Liver (tissue), 7 donors: ENCODE measurements at regions not wholly inside any gene's neighbourhood (a gene's known extent, or its start where the extent isn't known, plus 50 kb on each side); places are given as distances from the start of the nearest gene placed in this dataset.

Experiments used
- DNase-seq: peaks from one replicate; pipeline ENCODE4 v3.0.0-alpha.2; 2017; ENCODE audit warnings: low spot score
- H3K27ac ChIP-seq, 2 donors: one replicate each; pipeline ENCODE4 v1.7.0; 2013; ENCODE audit warnings: inconsistent platforms in 2 of 2, low read length in 2 of 2, control low read depth in 1 of 2, low read depth in 1 of 2, mild to moderate bottlenecking in 1 of 2
- H3K27me3 ChIP-seq, 4 donors: one replicate each; pipeline versions ENCODE4 v1.6.1 to v1.7.0; 2013; ENCODE audit warnings: low read length in 3 of 4, inconsistent platforms in 1 of 4, mild to moderate bottlenecking in 1 of 4, moderate library complexity in 1 of 4; ENCODE audit not compliant: control insufficient read depth in 4 of 4, insufficient read depth in 4 of 4
- H3K36me3 ChIP-seq, 4 donors: one replicate each; pipeline versions ENCODE4 v1.6.1 to v1.7.0; 2013; ENCODE audit warnings: low read length in 3 of 4, mild to moderate bottlenecking in 3 of 4, low read depth in 1 of 4, moderate library complexity in 1 of 4; ENCODE audit not compliant: control insufficient read depth in 4 of 4, insufficient read depth in 3 of 4
- H3K4me1 ChIP-seq, 4 donors: one replicate each; pipeline versions ENCODE4 v1.6.1 to v1.7.0; 2013; ENCODE audit warnings: low read length in 3 of 4, mild to moderate bottlenecking in 3 of 4, moderate library complexity in 1 of 4; ENCODE audit not compliant: control insufficient read depth in 4 of 4, insufficient read depth in 4 of 4
- H3K4me3 ChIP-seq, 3 donors: one replicate each; pipeline versions ENCODE4 v1.6.1 to v1.7.0; 2013; ENCODE audit warnings: low read length in 3 of 3, control low read depth in 1 of 3, low read depth in 1 of 3, mild to moderate bottlenecking in 1 of 3
- H3K9ac ChIP-seq, 2 donors: one replicate each; pipeline ENCODE4 v1.7.0; 2013; ENCODE audit warnings: low read length in 2 of 2, mild to moderate bottlenecking in 2 of 2, moderate library complexity in 2 of 2, control low read depth in 1 of 2, low read depth in 1 of 2
- H3K9me3 ChIP-seq, 4 donors: one replicate each; pipeline versions ENCODE4 v1.6.1 to v1.7.0; 2013; ENCODE audit warnings: low read length in 3 of 4; ENCODE audit not compliant: control insufficient read depth in 4 of 4
- EGR1 ChIP-seq, 2 donors: IDR thresholded peaks; 2 replicates each; pipeline ENCODE4 v1.6.1; 2016 to 2018; ENCODE audit warnings: antibody characterized with exemption in 2 of 2, low read depth in 2 of 2
- FOXA1 ChIP-seq: IDR thresholded peaks from 2 replicates; pipeline ENCODE4 v1.6.1; 2016; ENCODE audit warnings: antibody characterized with exemption
- FOXA2 ChIP-seq: IDR thresholded peaks from 2 replicates; pipeline ENCODE4 v1.6.1; 2016; ENCODE audit warnings: antibody characterized with exemption
- GABPA ChIP-seq, 2 donors: IDR thresholded peaks in 1 of 2; conservative IDR thresholded peaks in 1 of 2; 2 replicates each; pipeline ENCODE4 v1.6.1; 2016; ENCODE audit warnings: antibody characterized with exemption in 2 of 2, mild to moderate bottlenecking in 1 of 2, moderate library complexity in 1 of 2
- HNF4A ChIP-seq, 2 donors: conservative IDR thresholded peaks; 2 replicates each; pipeline ENCODE4 v1.6.1; 2016; ENCODE audit warnings: antibody characterized with exemption in 2 of 2, mild to moderate bottlenecking in 2 of 2
- HNF4G ChIP-seq: IDR thresholded peaks from 2 replicates; pipeline ENCODE4 v1.6.1; 2016; ENCODE audit warnings: antibody characterized with exemption
- JUND ChIP-seq, 2 donors: IDR thresholded peaks; 2 replicates each; pipeline ENCODE4 v1.6.1; 2016; ENCODE audit warnings: antibody characterized with exemption in 2 of 2
- NR2F2 ChIP-seq: IDR thresholded peaks from 2 replicates; pipeline ENCODE4 v1.6.1; 2016; ENCODE audit warnings: antibody characterized with exemption
- RAD21 ChIP-seq, 2 donors: IDR thresholded peaks; 2 replicates each; pipeline ENCODE4 v1.6.1; 2016; ENCODE audit warnings: antibody characterized with exemption in 2 of 2, mild to moderate bottlenecking in 2 of 2
- RXRA ChIP-seq, 2 donors: IDR thresholded peaks; 2 replicates each; pipeline ENCODE4 v1.6.1; 2017 to 2018; ENCODE audit warnings: antibody characterized with exemption in 2 of 2, mild to moderate bottlenecking in 1 of 2
- SP1 ChIP-seq: IDR thresholded peaks from 2 replicates; pipeline ENCODE4 v1.6.1; 2018; ENCODE audit warnings: antibody characterized with exemption, mild to moderate bottlenecking
- TAF1 ChIP-seq: conservative IDR thresholded peaks from 2 replicates; pipeline ENCODE4 v1.6.1; 2016; ENCODE audit warnings: antibody characterized with exemption, mild to moderate bottlenecking
- WGBS: extraction: QIAGEN DNeasy Blood & Tissue Kit; methylation state at CpG from one replicate; pipeline ENCODE4 v1.1.7; 2013; 5-methylcytosine and 5-hydroxymethylcytosine counted together
- TF ChIP-seq, protein P1 (sequence below): IDR thresholded peaks from 2 replicates; pipeline ENCODE4 v1.6.1; 2016; ENCODE audit warnings: antibody characterized with exemption
- TF ChIP-seq, protein P2 (sequence below): IDR thresholded peaks from 2 replicates; pipeline ENCODE4 v1.6.1; 2016; ENCODE audit warnings: antibody characterized with exemption
- TF ChIP-seq, protein P3 (sequence below): IDR thresholded peaks from 2 replicates; pipeline ENCODE4 v1.6.1; 2016; ENCODE audit warnings: antibody characterized with exemption, mild to moderate bottlenecking
- TF ChIP-seq, protein P4 (sequence below): IDR thresholded peaks from 2 replicates; pipeline ENCODE4 v1.6.1; 2016; ENCODE audit warnings: antibody characterized with exemption
- donor health status: healthy.
- donor health status: healthy.
- donor health status: healthy.
- donor health status: healthy.

DNA sequence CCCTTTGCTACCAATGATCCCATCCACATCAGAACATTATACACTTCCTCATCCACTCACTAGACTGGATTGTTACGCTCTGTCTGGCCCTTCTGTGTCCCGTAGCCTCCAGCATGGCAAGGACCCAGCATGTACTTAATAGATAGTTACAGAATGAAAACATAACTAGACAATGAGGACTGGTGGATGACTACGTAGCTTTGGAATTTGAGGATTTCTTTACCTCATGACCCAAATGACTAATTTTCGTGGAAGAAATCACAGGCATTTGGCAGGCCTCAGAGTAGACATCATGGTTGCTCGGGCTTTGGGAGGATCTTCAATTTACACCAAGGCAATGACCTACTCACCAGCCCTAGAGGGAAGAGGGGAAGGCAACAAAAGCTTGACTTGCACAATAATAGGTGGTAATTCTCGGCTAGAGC lies 299.8 kb downstream of the TLE1 start:
- TF ChIP-seq, protein P1, sequence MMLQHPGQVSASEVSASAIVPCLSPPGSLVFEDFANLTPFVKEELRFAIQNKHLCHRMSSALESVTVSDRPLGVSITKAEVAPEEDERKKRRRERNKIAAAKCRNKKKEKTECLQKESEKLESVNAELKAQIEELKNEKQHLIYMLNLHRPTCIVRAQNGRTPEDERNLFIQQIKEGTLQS: no peak
- TF ChIP-seq FOXA1: no peak
- no peak for TF ChIP-seq EGR1 (IDR thresholded peaks at IDR 0.05; ENCODE audit: low read depth in 2 of 2)
- peak in 1 of 2 donors; percentile 10 for TF ChIP-seq RXRA (IDR thresholded peaks at IDR 0.05)
- TF ChIP-seq, protein P2, sequence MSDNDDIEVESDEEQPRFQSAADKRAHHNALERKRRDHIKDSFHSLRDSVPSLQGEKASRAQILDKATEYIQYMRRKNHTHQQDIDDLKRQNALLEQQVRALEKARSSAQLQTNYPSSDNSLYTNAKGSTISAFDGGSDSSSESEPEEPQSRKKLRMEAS: no peak
- no peak for TF ChIP-seq HNF4G
- TF ChIP-seq RAD21 (IDR thresholded peaks at IDR 0.05): no peak
- WGBS: 83% methylated on average over 6 of the region's 6 CpGs
- Histone ChIP-seq H3K27ac (no peak overlapping the region), H3K9ac (no peak overlapping the region), H3K4me3 (no peak overlapping the region), H3K36me3 (no peaks in the 10 kb centered on the region), H3K4me1 (peaks cover 0 to 10% (median 7%) of the 10 kb centered on the region in 4 donors), H3K9me3 (no peaks in the 10 kb centered on the region), H3K27me3 (no peaks in the 10 kb centered on the region)
- DNase-seq: no peak

DNA sequence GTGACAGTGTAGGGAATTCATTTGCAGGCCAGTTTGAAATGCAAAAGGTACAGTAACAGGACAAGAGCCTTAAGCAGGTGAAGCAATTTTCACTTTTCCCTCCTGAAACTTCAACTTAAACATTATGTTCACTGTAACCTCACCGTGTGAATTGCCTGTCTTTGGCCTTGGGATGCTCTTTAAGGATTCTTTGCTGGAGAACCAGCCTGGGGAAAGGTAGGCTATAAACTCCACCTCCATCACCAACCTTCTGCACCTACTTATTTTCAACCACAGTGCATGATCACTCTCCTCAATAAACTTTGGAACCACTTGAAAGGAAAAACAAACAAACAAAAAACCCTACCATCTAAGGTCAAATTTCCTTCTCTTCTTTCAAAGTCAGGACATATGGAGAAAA lies 300.5 kb downstream of the TLE1 start:
- H3K4me3 ChIP-seq: no peak overlapping the region
- H3K9me3 ChIP-seq: no peaks in the 10 kb centered on the region
- no peak for DNase-seq
- whole genome bisulfite sequencing: 77% methylated on average over 1 of the region's 1 CpG
- no peak overlapping the region for H3K27ac ChIP-seq
- H3K27me3 ChIP-seq: no peaks in the 10 kb centered on the region
- H3K36me3 ChIP-seq: no peaks in the 10 kb centered on the region
- TF ChIP-seq FOXA2: no peak
- TF ChIP-seq EGR1 (IDR thresholded peaks at IDR 0.05; ENCODE audit: low read depth in 2 of 2): no peak
- TF ChIP-seq, protein P1: no peak
- no peak for TF ChIP-seq RAD21 (IDR thresholded peaks at IDR 0.05)
- H3K4me1 ChIP-seq: peaks cover 0 to 7% (median 6%) of the 10 kb centered on the region in 4 donors
- no peak overlapping the region for H3K9ac ChIP-seq

DNA sequence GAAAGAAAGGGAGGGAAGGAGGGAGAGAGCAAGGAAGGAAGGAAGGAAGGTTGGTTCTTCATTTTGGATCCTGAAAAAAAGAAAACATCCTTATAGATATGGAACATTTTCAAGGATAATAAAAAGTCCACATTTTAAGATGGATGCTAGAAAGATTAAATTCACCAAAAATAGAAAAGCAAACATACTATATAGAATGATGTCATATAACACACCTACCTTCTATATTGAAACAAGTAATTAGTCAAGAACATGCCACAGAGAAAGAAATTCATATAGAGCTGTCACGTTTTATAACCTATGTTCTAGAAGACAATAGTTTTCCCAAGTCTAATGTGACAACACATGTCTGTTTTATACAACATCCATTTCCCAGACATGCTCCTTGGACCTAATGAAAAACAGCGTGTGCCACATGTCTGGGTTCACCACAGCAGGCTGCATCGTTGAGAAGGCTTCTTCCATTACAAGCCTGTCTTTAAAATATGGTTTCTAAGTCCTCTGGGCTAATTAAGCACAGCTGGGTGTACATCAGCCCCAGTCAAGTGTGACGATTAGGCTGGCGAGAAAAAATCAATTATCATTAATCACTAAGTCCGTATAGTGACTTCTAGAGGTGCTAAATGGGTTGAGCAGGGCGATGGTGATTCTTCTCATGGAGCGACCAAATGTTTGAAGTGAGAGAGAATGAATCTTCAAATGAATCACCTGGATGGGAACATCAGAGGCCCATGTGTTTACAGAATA lies 301.8 kb downstream of the TLE1 start:
- 92% methylated on average over 8 of the region's 8 CpGs for WGBS
- Histone ChIP-seq H3K27ac (no peak overlapping the region), H3K4me1 (peaks cover 0 to 2% (median 1%) of the 10 kb centered on the region in 4 donors), H3K36me3 (no peaks in the 10 kb centered on the region), H3K9me3 (no peaks in the 10 kb centered on the region), H3K9ac (no peak overlapping the region), H3K4me3 (no peak overlapping the region), H3K27me3 (no peaks in the 10 kb centered on the region)
- no peak for DNase-seq
- TF ChIP-seq FOXA1 (no peak), NR2F2 (no peak), FOXA2 (no peak), JUND (IDR thresholded peaks at IDR 0.05) (no peak)

DNA sequence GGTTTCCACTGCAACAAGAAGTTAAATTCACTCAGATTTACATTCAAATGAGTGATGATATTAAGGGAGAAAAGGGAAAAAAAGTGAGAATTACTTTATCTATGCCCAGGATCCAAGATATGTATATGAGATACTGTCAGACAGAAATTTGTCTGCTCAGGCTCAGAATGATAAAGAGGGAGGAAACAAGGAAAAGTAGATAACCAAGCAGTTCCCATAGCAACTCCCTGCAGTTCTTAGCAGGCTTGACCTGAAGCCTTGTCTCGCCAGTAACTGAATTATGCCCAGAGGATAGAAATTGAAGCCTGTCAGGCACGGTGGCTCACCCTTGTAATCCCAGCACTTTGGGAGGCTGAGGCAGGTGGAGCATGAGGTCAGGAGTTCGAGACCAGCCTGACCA lies 304.4 kb downstream of the TLE1 start:
- H3K4me3 ChIP-seq: no peak overlapping the region
- H3K9me3 ChIP-seq: no peaks in the 10 kb centered on the region
- H3K4me1 ChIP-seq: peaks cover 0 to 2% (median 1%) of the 10 kb centered on the region in 4 donors
- no peak overlapping the region for H3K27ac ChIP-seq
- DNase-seq: no peak
- no peaks in the 10 kb centered on the region for H3K27me3 ChIP-seq
- H3K36me3 ChIP-seq: no peaks in the 10 kb centered on the region
- no peak overlapping the region for H3K9ac ChIP-seq
- 83% methylated on average over 3 of the region's 3 CpGs for WGBS
- TF ChIP-seq EGR1 (IDR thresholded peaks at IDR 0.05; ENCODE audit: low read depth in 2 of 2) (no peak), RAD21 (IDR thresholded peaks at IDR 0.05) (no peak), NR2F2 (no peak), FOXA1 (no peak), SP1 (no peak), JUND (IDR thresholded peaks at IDR 0.05) (no peak), TAF1 (no peak), GABPA (IDR thresholded peaks at IDR 0.05 in 1 of 2, conservative IDR thresholded peaks at IDR 0.05 in 1 of 2) (no peak), HNF4A (conservative IDR thresholded peaks at IDR 0.05) (no peak), RXRA (IDR thresholded peaks at IDR 0.05) (no peak)
- TF ChIP-seq, protein P3, sequence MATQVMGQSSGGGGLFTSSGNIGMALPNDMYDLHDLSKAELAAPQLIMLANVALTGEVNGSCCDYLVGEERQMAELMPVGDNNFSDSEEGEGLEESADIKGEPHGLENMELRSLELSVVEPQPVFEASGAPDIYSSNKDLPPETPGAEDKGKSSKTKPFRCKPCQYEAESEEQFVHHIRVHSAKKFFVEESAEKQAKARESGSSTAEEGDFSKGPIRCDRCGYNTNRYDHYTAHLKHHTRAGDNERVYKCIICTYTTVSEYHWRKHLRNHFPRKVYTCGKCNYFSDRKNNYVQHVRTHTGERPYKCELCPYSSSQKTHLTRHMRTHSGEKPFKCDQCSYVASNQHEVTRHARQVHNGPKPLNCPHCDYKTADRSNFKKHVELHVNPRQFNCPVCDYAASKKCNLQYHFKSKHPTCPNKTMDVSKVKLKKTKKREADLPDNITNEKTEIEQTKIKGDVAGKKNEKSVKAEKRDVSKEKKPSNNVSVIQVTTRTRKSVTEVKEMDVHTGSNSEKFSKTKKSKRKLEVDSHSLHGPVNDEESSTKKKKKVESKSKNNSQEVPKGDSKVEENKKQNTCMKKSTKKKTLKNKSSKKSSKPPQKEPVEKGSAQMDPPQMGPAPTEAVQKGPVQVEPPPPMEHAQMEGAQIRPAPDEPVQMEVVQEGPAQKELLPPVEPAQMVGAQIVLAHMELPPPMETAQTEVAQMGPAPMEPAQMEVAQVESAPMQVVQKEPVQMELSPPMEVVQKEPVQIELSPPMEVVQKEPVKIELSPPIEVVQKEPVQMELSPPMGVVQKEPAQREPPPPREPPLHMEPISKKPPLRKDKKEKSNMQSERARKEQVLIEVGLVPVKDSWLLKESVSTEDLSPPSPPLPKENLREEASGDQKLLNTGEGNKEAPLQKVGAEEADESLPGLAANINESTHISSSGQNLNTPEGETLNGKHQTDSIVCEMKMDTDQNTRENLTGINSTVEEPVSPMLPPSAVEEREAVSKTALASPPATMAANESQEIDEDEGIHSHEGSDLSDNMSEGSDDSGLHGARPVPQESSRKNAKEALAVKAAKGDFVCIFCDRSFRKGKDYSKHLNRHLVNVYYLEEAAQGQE: no peak
- TF ChIP-seq, protein P4, sequence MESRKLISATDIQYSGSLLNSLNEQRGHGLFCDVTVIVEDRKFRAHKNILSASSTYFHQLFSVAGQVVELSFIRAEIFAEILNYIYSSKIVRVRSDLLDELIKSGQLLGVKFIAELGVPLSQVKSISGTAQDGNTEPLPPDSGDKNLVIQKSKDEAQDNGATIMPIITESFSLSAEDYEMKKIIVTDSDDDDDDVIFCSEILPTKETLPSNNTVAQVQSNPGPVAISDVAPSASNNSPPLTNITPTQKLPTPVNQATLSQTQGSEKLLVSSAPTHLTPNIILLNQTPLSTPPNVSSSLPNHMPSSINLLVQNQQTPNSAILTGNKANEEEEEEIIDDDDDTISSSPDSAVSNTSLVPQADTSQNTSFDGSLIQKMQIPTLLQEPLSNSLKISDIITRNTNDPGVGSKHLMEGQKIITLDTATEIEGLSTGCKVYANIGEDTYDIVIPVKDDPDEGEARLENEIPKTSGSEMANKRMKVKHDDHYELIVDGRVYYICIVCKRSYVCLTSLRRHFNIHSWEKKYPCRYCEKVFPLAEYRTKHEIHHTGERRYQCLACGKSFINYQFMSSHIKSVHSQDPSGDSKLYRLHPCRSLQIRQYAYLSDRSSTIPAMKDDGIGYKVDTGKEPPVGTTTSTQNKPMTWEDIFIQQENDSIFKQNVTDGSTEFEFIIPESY: no peak
- TF ChIP-seq, protein P1: no peak
